ENCODE measurements at regions not wholly inside any gene's neighbourhood (a gene's known extent, or its start where the extent isn't known, plus 50 kb on each side); places are given as distances from the start of the nearest gene placed in this dataset.

GRCh38 chr2:153110486-153110885, 368.1 kb downstream of the RPRM start:
- intact Hi-C loops (cut with DNase I, micrococcal nuclease), result no loop called here

GRCh38 chr2:153109793-153110192, 368.8 kb downstream of the RPRM start:
- no peak for ATAC-seq
- intact Hi-C loops (cut with DNase I, micrococcal nuclease), result no loop called here

More at GRCh38 chr2:153110486-153110885, 368.1 kb downstream of the RPRM start:
- no peak for ATAC-seq
- TF ChIP-seq CTCF (IDR thresholded peaks at IDR 0.05), result no peak
- Histone ChIP-seq H3K9me3 (no peaks in the 10 kb centered on the region), H3K36me3 (ENCODE audit: low read depth) (no peaks in the 10 kb centered on the region), H3K4me1 (ENCODE audit: low read depth) (peaks cover 13% of the 10 kb centered on the region), H3K4me3 (no peak overlapping the region)
- no peak for DNase-seq

GRCh38 chr2:153106802-153107477, 371.6 kb downstream of the RPRM start:
- Histone ChIP-seq H3K4me3 (no peak overlapping the region), H3K36me3 (ENCODE audit: low read depth) (no peaks in the 10 kb centered on the region), H3K9me3 (no peaks in the 10 kb centered on the region), H3K4me1 (ENCODE audit: low read depth) (peaks cover 4% of the 10 kb centered on the region)
- ATAC-seq (no peak), DNase-seq (no peak)
- no peak for TF ChIP-seq CTCF (IDR thresholded peaks at IDR 0.05)
- intact Hi-C loops (cut with DNase I, micrococcal nuclease), result no loop called here

More at GRCh38 chr2:153109793-153110192, 368.8 kb downstream of the RPRM start:
- no peak overlapping the region for H3K4me3 ChIP-seq
- no peak for DNase-seq
- no peaks in the 10 kb centered on the region for H3K9me3 ChIP-seq
- peaks cover 11% of the 10 kb centered on the region for H3K4me1 ChIP-seq (ENCODE audit: low read depth)
- no peaks in the 10 kb centered on the region for H3K36me3 ChIP-seq (ENCODE audit: low read depth)
- no peak for TF ChIP-seq CTCF (IDR thresholded peaks at IDR 0.05)

GRCh38 chr2:153105829-153106578, 372.6 kb downstream of the RPRM start:
- intact Hi-C loops (cut with DNase I, micrococcal nuclease), result no loop called here

GRCh38 chr2:153101187-153101586, 377.4 kb downstream of the RPRM start:
- Histone ChIP-seq H3K9me3 (no peaks in the 10 kb centered on the region), H3K36me3 (ENCODE audit: low read depth) (no peaks in the 10 kb centered on the region), H3K4me3 (no peak overlapping the region), H3K4me1 (ENCODE audit: low read depth) (peaks cover 16% of the 10 kb centered on the region)
- DNase-seq (no peak), ATAC-seq (no peak)
- no peak for TF ChIP-seq CTCF (IDR thresholded peaks at IDR 0.05)
- intact Hi-C loops (cut with DNase I, micrococcal nuclease), result no loop called here

More at GRCh38 chr2:153105829-153106578, 372.6 kb downstream of the RPRM start:
- TF ChIP-seq CTCF (IDR thresholded peaks at IDR 0.05), result no peak
- no peaks in the 10 kb centered on the region for H3K36me3 ChIP-seq (ENCODE audit: low read depth)
- no peak for ATAC-seq
- no peak for DNase-seq
- peaks cover 4% of the 10 kb centered on the region for H3K4me1 ChIP-seq (ENCODE audit: low read depth)
- H3K9me3 ChIP-seq, result no peaks in the 10 kb centered on the region
- H3K4me3 ChIP-seq, result no peak overlapping the region

All from mucosa of descending colon (tissue), 3 donors.